Erythroblast (primary cell): ENCODE measurements at regions not wholly inside any gene's neighbourhood (a gene's known extent, or its start where the extent isn't known, plus 50 kb on each side); places are given as distances from the start of the nearest gene placed in this dataset.

Experiments
- GATA1 ChIP-seq: IDR thresholded peaks from 2 replicates; pipeline ENCODE4 v1.6.1; 2011; ENCODE audit warnings: low read depth, mild to moderate bottlenecking, control low read depth, low read length, moderate library complexity
- POLR2A ChIP-seq: IDR thresholded peaks from 2 replicates; pipeline ENCODE4 v1.6.1; 2011; ENCODE audit warnings: mild to moderate bottlenecking, low read length

GRCh38 chr5:130743092-130743491 lies 422.0 kb downstream of the HINT1 start:
- TF ChIP-seq POLR2A (no peak), GATA1 (no peak)
